ENCODE measurements at regions not wholly inside any gene's neighbourhood (a gene's known extent, or its start where the extent isn't known, plus 50 kb on each side); places are given as distances from the start of the nearest gene placed in this dataset.

DNA sequence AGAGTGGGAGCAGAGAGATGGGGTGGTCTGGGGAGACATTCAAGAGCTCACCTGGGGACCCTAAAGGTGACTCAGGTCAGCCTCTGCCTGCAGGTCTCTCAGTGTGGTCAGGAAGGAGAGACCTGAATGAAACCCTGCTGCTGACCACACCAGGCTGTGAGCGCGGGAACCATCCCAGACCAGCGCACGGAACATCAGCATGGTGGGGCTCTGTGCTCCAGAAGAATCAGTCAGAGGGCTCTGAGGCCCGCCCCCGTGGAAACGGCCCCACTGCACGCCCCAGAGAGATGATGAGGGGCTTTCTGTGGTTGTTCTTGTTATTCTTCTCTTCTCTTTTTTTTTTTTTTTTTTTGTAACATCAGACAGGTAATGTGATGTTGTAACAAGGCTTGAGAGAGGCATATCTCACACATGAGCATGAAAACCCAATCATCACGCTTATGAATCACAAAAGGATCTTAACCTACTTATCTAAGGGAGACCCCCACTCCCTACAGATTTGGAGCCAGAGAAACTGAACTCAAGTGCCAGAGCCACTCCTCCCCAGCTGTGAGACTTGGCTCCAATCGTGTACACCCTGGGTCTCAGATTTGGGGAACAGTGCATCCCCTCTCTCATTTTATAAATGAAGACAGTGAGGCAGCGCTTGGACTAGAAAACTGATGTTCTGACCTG, 302.2 kb downstream of the EIPR1 start:
- TF ChIP-seq, protein P1, sequence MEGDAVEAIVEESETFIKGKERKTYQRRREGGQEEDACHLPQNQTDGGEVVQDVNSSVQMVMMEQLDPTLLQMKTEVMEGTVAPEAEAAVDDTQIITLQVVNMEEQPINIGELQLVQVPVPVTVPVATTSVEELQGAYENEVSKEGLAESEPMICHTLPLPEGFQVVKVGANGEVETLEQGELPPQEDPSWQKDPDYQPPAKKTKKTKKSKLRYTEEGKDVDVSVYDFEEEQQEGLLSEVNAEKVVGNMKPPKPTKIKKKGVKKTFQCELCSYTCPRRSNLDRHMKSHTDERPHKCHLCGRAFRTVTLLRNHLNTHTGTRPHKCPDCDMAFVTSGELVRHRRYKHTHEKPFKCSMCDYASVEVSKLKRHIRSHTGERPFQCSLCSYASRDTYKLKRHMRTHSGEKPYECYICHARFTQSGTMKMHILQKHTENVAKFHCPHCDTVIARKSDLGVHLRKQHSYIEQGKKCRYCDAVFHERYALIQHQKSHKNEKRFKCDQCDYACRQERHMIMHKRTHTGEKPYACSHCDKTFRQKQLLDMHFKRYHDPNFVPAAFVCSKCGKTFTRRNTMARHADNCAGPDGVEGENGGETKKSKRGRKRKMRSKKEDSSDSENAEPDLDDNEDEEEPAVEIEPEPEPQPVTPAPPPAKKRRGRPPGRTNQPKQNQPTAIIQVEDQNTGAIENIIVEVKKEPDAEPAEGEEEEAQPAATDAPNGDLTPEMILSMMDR (IDR thresholded peaks at IDR 0.05; ENCODE audit: low read length), result no peak
- TF ChIP-seq EZH2 (optimal IDR thresholded peaks at IDR 0.05; ENCODE audit: low read depth, low read length), result no peak

Measured in MM.1S (cell line).